ENCODE measurements at regions not wholly inside any gene's neighbourhood (a gene's known extent, or its start where the extent isn't known, plus 50 kb on each side); places are given as distances from the start of the nearest gene placed in this dataset.

DNA sequence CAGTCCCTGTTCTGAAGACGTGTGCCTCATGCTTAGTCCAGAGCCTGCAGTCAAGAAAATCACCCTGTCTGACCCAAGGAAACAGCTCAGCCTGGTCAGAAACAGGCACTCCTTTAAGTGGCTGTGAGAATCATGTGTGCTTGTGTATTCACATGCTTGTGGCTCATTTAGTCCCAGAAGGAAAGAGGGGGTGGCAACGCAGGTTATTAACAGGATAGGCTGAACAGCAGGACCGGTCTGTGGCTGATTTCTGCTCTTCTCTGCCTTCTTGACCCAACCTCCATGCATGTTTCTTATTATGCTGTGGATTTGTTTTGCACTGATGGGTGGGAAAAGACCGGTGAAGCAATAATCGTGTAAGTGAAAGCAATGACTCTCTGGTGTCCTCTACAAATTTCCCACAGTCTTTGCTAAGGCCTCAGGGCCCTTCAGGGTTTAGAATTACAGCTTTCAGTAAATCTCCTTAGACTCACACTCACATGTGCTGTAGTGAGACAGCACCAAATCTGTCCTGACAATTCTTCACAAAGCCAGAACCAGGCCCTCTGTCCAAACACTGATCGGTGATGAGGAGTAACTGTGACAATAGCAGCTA lies 288.1 kb downstream of the ETS1 start:
- peak; percentile 22 for DNase-seq (ENCODE audit: low spot score)

DNA sequence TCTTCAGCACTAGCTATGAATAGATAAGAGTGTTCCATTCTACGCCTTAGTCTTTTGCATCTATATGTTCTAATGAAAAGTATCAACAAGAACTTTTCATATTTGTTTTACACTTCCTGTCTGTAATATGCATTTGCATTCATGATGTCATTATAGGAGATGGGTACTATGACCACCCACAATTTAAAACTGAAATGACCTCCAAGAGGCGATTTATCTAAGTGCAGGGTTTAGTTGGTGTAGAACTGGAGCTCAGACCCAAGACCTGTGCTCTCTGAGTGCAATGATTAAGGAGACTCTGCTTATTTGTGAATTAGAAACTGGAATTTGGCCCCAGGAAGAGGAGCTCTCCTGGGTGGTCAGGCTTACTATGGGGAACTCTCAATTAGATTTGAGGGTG lies 289.1 kb downstream of the ETS1 start:
- no peak for DNase-seq (ENCODE audit: low spot score)

DNA sequence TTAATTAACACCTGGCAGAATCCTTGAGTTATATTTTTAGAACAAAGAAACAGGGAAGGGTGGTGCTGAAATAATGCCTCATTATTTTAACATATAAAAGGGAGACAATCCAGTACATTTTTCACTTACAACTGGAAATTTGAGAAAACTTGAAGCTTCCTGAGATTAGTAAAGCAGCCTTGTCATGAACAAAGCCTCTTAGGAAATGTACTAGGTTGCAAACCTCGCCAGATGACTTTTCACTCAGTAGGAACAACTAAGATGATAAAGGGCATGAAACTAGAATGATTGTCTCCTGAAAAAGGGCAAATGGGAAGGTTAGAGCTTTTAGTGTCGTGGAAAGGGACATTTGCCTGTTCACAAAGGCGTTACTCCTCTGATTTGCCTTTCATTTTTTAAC lies 289.6 kb downstream of the ETS1 start:
- DNase-seq (ENCODE audit: low spot score) = no peak

DNA sequence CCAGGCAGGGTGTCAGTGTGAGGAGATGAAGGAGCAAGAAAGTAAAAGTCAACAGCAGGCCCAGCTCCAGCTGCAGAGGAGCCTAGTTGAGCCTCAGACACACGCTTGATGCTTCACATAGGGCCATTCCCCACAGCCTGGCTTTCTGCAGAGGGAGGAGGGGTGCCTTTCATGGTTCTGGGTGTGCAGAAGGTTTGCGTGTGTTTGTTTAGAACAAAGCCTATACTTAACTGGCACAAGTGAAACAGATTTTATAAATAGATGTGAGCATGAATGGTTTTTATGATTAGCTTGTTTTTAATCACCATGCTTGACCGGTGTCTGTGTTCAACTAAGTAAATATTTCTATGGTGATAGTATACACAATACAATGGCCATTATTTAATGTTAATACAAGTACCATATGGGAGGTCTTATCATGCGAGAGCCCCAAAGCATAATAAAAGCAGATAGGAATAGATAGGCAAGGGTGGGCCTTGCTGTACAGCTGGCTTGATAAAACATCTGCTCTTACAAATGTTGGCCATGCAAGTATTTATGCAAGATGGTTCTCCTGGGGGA lies 290.2 kb downstream of the ETS1 start:
- no peak for DNase-seq (ENCODE audit: low spot score)

DNA sequence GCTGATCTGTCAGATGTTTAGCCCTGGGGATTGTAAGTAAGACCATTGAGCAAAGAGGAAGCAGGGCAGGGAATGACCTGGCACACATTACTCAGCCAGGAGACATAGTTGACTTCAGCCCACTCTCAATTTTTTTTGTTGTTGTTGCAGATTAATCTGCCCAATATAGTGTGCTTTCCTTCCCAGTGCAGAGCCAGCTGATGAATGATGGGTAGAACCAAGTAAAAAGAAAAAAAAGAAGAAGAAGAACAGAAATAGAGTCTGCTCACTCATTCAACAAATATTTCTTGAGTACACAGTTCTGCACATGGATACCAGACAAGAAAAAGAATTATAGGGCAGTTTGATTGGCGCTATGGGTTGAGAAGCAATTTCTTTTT lies 292.7 kb downstream of the ETS1 start:
- DNase-seq (ENCODE audit: low spot score) = no peak

DNA sequence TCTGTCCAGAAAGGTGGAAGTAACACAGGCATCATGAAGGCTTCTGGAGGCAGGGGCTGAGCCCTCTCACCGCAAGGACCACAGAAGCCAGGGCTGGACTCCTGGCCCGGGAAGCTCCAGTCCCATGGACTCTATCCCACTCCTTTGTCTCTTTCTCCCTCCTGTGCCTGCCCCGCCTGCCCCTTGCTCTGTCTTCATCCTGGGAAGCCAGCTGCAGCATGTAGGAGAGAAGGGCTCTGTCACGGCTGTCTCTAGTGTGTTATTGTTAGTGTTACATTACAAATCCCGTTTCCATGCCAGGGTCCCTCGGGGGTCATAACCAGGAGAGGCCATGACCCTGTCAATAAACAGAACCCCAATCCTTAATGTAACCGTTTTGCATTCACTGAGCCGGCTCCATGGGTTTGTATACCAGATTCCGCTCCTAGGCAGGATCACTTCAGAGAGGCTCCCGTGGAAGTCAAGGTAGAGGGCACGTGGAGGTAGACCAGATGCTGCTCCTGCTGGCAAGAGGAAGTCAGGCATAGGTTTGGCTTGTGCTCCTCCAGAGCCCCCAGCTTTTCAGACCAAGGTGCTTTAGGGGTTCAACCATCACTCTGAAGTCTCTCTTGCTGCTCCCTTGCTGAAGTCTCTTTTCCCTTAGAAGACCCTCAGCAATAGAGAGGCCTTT lies 293.2 kb downstream of the ETS1 start:
- DNase-seq (ENCODE audit: low spot score) = no peak

DNA sequence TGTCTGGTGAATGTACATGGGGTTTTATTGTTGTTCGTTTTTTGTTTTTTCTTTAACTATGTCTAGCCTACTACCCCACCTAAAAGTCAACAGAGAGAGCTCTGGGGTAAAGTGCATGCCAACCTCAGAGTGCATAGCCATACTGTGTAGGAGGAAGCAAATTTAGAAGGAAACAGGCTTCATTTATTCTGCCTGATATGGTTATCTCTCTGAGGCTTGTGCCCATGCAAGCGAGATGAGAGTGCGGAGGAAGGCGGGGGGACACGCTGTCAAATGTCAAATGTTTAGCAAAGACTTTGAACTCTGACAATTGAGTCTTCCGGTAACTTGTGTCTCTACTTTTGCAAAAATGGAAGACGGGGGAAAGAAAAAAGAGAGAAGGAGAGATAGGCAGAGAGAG lies 295.5 kb downstream of the ETS1 start:
- no peak for DNase-seq (ENCODE audit: low spot score)

DNA sequence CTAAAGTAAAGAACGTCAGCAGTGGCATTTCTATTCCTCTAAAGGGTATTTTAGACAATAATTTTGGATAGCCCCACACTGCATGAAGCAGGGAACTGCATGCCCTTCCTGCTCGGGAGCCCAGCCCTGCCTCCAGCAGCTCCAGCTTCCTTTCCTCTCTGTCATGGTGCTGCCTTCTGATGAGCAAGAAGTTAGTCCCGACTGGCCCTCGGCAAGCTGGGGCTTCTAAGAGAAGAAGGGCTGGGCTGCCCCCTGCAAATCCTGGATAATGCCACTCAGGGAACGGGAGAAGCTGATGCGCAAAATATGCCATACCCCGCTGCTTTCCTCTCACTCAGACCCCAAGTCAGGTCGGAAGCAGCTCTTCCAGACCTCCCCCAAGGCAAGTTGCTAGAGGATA lies 296.4 kb downstream of the ETS1 start:
- no peak for DNase-seq (ENCODE audit: low spot score)

DNA sequence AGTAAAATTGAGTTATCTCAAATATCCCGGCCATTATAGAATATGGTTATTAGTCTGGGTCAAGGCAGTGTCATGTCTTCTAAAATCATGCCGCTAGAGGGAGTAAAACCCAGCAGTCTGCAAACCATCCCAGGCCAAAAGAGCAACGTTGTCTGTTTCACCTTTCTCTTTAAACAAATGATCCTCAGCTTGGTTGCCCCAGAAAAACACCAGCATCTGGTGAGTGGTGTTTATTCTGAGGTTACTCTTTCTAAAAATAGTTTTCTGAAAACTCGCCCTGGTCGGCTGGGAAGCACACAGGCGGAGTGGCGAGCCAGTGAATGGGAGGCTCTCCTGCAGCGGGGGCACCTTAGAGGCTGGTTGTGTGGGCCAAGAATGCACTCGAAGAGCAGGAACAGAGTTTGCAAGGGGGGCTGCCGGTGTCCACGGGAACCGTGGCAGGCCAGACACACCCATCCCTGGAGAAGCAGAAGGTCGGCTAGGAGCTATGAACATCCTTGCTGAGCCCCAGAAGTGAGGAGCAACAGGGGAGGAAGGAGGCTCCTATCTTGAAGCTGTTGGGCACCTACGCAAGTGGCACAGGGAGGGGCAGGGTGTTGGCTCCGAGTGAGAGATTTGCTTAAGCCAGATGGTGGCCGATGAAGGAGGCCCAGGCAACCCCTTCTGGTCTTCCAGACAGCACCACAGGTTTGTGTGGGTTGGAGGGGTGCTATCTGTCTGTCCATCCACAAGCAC lies 297.1 kb downstream of the ETS1 start:
- peak; percentile 87 for DNase-seq (ENCODE audit: low spot score)

DNA sequence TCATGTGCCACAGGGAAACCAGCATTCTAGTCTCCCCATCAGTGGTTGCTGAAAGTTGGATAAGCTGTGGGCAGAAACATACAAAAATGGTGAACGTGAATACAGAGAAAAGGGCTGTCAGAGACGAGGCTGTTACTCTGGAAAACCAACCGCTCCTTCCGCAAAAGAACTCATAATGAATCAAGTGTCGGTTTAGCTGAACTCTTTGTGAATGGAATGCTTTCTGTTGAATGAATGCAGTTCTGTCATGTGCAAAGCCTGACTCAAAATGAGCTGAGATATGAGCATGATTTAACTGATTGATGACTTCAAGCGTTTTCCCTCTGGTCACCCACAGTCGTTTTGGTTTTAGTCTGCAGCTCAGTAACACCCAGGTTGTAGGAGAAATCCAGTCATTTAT lies 298.3 kb downstream of the ETS1 start:
- no peak for DNase-seq (ENCODE audit: low spot score)

DNA sequence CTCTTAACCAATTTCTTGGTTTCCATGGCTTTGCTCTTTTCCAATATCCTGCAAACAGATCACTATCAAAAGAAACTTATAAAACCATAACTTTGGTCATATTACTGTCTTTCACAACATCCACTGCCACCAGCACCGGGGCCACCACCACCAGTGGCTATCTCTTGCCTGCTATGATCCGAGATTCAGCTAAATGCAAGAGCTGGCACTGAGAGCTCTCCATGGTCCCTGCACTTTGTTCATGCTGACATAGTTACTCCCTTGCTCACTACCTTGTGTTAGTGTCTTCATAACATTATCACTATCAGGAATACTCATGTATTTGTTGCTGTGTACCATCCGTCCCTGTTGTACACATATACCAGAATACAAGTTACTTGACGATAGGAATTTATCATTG lies 299.0 kb downstream of the ETS1 start:
- DNase-seq (ENCODE audit: low spot score) = no peak

DNA sequence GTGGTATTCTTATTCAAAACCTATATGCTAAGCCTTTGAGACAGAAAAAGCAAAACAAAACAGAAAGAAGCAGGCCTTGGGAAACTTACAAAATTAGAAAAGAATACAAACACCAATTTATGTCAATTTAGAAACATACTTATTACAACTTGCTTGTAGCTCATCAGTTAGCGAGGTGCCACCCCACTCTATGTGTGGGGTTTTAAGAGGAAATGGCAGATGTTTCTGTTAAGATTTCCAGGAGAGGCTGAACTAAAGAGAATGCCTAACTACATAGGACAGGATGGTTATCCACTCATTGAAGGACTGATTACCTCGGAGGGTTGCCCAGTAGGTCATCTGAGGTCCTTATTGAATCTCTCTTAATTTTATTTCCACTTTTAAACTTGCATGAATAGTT lies 302.0 kb downstream of the ETS1 start:
- no peak for DNase-seq (ENCODE audit: low spot score)

DNA sequence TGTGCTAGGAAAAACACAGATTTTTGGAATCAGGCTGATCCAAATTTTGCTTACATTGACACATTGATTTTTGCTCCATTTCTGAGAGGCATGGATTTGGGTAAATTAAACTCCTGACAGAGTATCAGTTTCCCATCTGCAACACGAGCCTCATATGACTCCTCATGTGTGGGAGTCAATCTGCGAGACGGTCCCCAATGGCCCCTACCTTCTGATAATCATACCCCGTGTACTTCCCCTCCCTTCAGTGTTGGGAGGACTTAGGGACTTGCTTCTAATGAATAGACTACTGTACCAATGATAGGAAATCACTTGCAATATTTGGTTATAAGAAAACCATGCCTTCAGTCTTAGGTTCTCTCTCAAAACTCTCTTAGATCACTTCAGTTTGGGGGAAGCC lies 302.7 kb downstream of the ETS1 start:
- DNase-seq (ENCODE audit: low spot score) = no peak

DNA sequence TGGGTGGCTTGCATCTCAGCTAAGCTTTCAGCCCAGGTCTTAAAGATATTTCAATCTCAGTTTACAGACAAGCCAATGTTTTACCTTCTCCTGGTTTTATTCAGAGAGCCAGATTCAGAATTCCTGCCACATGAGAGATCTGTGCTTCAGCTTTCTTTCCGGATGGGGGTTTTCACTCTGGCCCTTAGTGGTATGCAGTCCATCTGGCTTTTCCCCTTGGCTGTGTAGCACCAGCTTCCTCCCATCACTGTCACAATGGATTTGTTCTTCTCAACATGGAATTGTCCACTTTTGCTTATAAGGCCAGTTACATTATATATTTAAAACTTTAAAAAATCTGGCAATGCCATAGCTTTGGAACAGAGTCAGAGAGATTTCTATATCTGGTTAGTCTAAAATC lies 303.9 kb downstream of the ETS1 start:
- no peak for DNase-seq (ENCODE audit: low spot score)

DNA sequence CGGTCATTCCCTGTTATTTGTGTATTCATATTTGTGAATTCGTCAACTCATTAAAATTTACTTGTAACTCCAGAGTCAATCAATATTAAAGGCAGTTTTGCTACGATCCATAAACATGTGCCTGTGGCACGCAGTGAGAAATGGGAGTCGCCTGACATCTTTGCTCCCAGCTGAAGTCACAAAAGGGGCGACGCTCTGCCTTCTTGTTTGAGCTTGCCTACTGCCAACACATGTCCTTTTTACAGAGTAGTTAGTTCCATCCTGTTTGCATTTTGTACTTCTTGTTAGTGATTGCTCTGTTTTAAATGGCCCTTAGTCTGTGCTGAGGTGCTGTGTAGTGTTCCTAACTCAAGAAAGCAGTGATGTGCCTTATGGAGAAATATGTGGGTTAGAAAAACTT lies 305.3 kb downstream of the ETS1 start:
- DNase-seq (ENCODE audit: low spot score) = no peak

DNA sequence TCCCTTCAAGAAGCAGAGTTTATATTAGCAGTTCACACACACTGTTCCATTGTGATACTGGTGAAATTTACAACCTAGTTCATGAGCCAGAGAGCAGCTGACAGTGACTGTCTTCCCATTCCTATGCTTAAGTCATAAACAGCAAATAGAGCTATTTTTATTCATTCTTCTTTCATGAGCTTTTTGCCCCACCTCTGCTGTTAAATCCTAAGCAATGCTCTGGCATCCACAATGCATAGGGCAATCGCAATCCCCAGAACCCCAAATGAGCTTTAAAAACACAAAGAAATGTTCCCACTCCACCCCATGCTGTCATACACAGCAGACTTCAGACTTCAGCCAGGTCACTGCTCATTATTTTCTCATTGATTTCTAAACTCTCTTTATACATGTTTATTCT lies 307.5 kb downstream of the ETS1 start:
- peak; percentile 10 for DNase-seq (ENCODE audit: low spot score)

DNA sequence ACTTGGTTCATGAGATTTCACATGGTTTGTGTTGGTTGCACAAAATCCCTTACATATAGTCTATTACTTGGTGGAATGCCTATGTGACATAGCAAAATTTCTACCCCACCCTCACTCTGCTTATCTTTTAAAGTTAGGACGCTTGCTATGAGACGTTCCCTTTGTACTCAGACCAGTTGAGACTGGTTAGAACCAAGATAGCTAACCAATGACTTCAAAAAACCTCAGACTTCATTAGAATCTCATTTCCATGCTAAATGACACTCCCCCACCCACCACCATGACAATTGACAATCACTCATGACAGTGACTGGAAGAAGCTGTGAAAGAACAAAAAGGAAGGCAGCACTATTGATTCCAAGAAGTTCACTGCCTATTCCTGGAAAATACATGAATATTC lies 313.6 kb downstream of the ETS1 start:
- no peak for DNase-seq (ENCODE audit: low spot score)

DNA sequence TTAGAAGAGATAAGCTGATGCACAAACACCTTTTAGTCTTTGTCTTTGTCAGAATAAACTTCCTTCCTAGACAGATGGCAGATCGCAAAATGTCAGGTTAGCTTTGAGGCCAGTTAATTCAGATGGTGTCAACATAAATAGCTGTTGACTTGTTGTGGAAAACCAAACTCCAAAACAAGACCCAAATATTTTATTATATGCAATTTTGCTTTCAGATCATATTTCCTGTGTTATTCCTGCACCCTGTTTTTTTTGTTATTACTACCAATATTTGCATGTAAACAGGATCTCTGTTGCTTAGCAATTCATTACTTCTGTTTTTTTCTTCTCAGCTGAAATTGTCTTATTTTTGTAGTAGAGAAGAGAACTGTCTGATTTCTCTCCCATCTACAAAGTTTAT lies 316.0 kb downstream of the ETS1 start:
- DNase-seq (ENCODE audit: low spot score) = no peak

DNA sequence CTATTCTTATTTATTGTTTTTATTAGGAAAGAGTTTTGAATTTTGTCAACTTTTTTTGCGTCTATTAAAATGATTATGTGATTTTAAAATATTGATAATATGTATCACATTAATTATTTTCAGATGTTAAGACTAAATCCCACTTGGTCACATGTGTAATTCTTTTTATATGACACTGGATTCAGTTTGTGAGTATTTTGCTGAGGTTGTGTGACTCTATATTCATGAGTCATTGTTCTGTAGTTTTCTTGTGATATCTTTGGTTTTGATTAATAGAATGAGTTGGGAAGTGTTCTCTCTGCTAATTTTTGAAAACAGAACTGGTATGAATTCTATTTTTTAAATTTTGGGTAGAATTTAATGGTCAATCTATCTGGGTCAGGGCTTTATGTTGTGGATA lies 317.9 kb downstream of the ETS1 start:
- no peak for DNase-seq (ENCODE audit: low spot score)

DNA sequence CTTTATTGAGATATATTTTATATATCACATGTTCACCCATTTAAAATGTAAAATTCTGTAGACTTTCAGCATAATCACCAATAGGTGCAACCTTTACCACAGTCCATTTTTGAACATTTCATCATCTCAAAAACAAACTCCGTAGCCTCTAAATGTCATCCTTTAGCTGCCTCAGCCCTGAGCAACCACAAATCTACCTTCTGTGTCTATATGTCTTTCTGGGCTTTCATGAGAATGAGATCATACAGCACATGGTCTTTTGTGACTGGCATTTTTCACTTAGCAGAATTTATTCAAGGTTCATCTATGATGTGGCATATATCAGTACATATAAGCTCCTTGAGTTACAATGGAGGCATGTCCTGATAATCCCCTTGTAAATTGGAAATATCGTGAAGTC lies 320.5 kb downstream of the ETS1 start:
- no peak for DNase-seq (ENCODE audit: low spot score)

DNA sequence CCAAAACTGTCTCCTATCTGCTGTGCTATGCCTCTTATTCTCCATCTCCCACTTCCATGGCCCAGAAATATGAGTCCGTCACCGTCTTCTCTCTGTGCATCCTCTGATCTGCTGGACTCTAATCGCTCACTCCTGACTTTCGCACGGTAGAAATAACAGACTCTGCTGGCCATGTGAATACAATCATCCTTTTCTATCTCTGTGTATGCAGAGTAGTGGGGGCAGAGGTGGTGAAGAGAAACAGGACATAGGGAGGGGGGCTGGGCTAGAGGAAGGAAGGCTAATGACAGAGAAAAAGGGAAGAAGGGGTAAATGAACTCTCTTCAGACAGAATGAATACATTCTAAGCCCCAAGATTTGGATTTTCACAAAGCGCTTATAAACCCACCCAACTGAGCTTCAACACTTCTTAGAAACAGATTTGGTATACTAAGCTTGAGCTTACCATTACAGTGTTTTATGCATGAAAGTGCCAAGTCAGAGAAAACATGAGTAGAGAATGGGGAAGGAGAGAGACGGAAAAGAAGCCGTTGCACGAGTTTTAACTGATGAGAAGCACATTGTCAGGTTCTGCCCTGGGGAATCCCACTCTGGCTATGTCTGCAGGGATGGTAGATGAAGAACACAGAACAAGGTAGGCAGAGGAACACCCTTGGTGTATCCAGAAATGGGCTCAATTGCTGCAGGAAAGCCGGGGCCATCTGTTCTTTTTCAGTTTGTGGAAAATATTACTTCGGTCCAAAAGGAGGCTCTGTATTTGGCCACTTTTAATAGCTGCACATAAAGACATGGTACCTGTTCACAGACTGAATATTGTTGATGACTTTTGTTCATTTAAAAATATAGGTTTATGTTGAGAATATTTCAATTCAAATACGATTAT lies 324.7 kb downstream of the ETS1 start:
- DNase-seq (ENCODE audit: low spot score) = no peak

DNA sequence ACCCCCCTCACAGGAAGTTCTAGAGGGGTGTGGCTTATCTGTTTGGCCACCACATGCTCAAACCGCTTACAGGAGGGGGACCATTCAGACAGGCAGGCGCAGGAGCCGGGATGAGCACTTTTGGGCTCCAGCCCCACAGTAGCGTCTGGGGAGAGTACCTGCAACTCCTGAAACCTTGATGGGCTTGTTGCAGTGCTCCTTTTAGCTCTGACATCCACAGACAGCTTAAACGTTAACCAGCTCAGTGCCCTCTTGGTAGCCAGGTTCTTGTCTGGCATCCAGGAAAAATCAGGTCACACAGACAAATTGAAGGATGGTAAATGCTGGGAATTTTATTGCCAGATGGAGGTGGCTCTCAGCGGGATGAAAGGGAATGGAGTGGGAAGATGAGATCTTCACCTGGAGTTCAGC lies 326.3 kb downstream of the ETS1 start:
- no peak for DNase-seq (ENCODE audit: low spot score)
